H54 (cell line): ENCODE measurements at regions not wholly inside any gene's neighbourhood (a gene's known extent, or its start where the extent isn't known, plus 50 kb on each side); places are given as distances from the start of the nearest gene placed in this dataset.

Experiments used
- DNase-seq: peaks from one replicate; pipeline ENCODE4 v3.0.0; 2011; ENCODE audit warnings: low spot score, mixed read lengths; ENCODE audit not compliant: insufficient read length
- FAIRE-seq: peaks from 3 replicates; lab custom pipeline; 2011; peaks lifted over from hg19 to GRCh38; lab: Jason Lieb, UNC
- POLR2A ChIP-seq: IDR thresholded peaks from 2 replicates; pipeline ENCODE4 v1.6.1; 2011; ENCODE audit warnings: low read depth, mild to moderate bottlenecking, low read length

GRCh38 chr2:239714116-239714515, 311.0 kb downstream of the NDUFA10 start:
- TF ChIP-seq POLR2A, result no peak
- DNase-seq (no peak), FAIRE-seq (no peak)

- no peak for TF ChIP-seq POLR2A
- FAIRE-seq, result no peak
- no peak for DNase-seq
These were observed 311.9 kb upstream of the HDAC4 start for GRCh38 chr2:239712755-239713154.

GRCh38 chr2:239711911-239712570, 311.2 kb upstream of the HDAC4 start:
- FAIRE-seq (no peak), DNase-seq (no peak)
- no peak for TF ChIP-seq POLR2A

GRCh38 chr2:239710953-239711861, 310.4 kb upstream of the HDAC4 start:
- no peak for DNase-seq
- no peak for FAIRE-seq
- TF ChIP-seq POLR2A, result no peak

- FAIRE-seq, result no peak
- no peak for DNase-seq
- no peak for TF ChIP-seq POLR2A
These were observed 305.5 kb upstream of the HDAC4 start for GRCh38 chr2:239706367-239706766.

- FAIRE-seq, result no peak
- DNase-seq, result no peak
These were observed 303.9 kb upstream of the HDAC4 start for GRCh38 chr2:239704737-239705136.

GRCh38 chr2:239703834-239704233, 303.0 kb upstream of the HDAC4 start:
- no peak for TF ChIP-seq POLR2A
- no peak for FAIRE-seq
- no peak for DNase-seq

More at GRCh38 chr2:239704737-239705136, 303.9 kb upstream of the HDAC4 start:
- no peak for TF ChIP-seq POLR2A

GRCh38 chr2:239700686-239701345, 300.0 kb upstream of the HDAC4 start:
- no peak for FAIRE-seq
- TF ChIP-seq POLR2A, result no peak
- no peak for DNase-seq

GRCh38 chr2:239697399-239698164, 296.8 kb upstream of the HDAC4 start:
- TF ChIP-seq POLR2A, result no peak
- FAIRE-seq (no peak), DNase-seq (no peak)

- FAIRE-seq, result no peak
- TF ChIP-seq POLR2A, result no peak
- no peak for DNase-seq
These were observed 295.9 kb upstream of the HDAC4 start for GRCh38 chr2:239696559-239697207.

GRCh38 chr2:239695728-239696240, 295.0 kb upstream of the HDAC4 start:
- DNase-seq, result no peak
- no peak for TF ChIP-seq POLR2A
- FAIRE-seq, result no peak

- FAIRE-seq (no peak), DNase-seq (no peak)
- no peak for TF ChIP-seq POLR2A
These were observed 294.4 kb upstream of the HDAC4 start for GRCh38 chr2:239695106-239695727.
